GM12878 (cell line): ENCODE measurements at regions not wholly inside any gene's neighbourhood (a gene's known extent, or its start where the extent isn't known, plus 50 kb on each side); places are given as distances from the start of the nearest gene placed in this dataset.

Experiments used
- ATAC-seq: fragments of 200-7000 bp; cut with Tn5 transposase; 3 replicates; pipeline ENCODE4 v1.9.1; 2020; ENCODE audit warnings: mild to moderate bottlenecking, moderate library complexity
- BruUV-seq: library from RNA; stranded (reverse); fragments of 400-500 nt; replicated peaks from 2 replicates; lab custom pipeline; 2021; lab: Mats Ljungman, UMichigan
- CTCF ChIA-PET: fragments of 300-600 bp; sonication (Branson Sonifier 250); formaldehyde crosslinking; extraction: SDS; loops from one replicate; lab custom pipeline; 2021; ENCODE audit warnings: inconsistent platforms; lab: Yijun Ruan, JAX
- POLR2A ChIA-PET: fragments of 350-600 bp; formaldehyde crosslinking; extraction: SDS; loops from one replicate; lab custom pipeline; 2021; ENCODE audit warnings: inconsistent platforms; lab: Charles Lee
- RAD21 ChIA-PET: fragments of 300-600 bp; sonication (Branson Sonifier 250); formaldehyde crosslinking; loops from one replicate; lab custom pipeline; 2023; ENCODE audit warnings: antibody characterized with exemption; ENCODE audit not compliant: unreplicated experiment; lab: Charles Lee
- SMC1A ChIA-PET: fragments of 300-600 bp; sonication (Branson Sonifier 250); formaldehyde crosslinking; loops from one replicate; lab custom pipeline; 2023; ENCODE audit not compliant: unreplicated experiment, uncharacterized antibody; lab: Charles Lee
- DNase-seq: peaks from one replicate; pipeline ENCODE4 v3.0.0-alpha.2; 2011; ENCODE audit warnings: low read depth, low spot score
- FAIRE-seq: peaks from 3 replicates; lab custom pipeline; 2011; peaks lifted over from hg19 to GRCh38; lab: Jason Lieb, UNC
- H2AFZ ChIP-seq: 2 replicates; pipeline ENCODE4 v1.6.0; 2011; ENCODE audit warnings: low read depth, low read length, control low read depth; ENCODE audit not compliant: control insufficient read depth
- H3K27ac ChIP-seq: 2 replicates; pipeline ENCODE4 v1.5.1; 2011; ENCODE audit warnings: control low read depth; ENCODE audit not compliant: control insufficient read depth, insufficient read depth
- H3K27me3 ChIP-seq, 2 experiments: replicated peaks in 1 of 2; 2 replicates each; pipeline versions ENCODE4 v1.6.0 to v1.6.1; 2011; ENCODE audit warnings: low read length in 1 of 2; ENCODE audit not compliant: control insufficient read depth in 2 of 2, insufficient read depth in 2 of 2
- H3K36me3 ChIP-seq, 2 experiments: 2 replicates each; pipeline ENCODE4 v1.5.1; 2011; ENCODE audit warnings: low read length in 1 of 2; ENCODE audit not compliant: control insufficient read depth in 2 of 2, insufficient read depth in 2 of 2
- H3K4me1 ChIP-seq: 2 replicates; pipeline ENCODE4 v1.6.1; 2011; ENCODE audit warnings: mild to moderate bottlenecking, low read length, moderate library complexity, mixed read lengths; ENCODE audit not compliant: control insufficient read depth, insufficient read depth
- H3K4me2 ChIP-seq: 2 replicates; pipeline ENCODE4 v1.6.0; 2011; ENCODE audit warnings: control low read depth; ENCODE audit not compliant: control insufficient read depth, insufficient read depth
- H3K4me3 ChIP-seq: fragments of 200-600 bp; sonication (generic); 2 replicates; pipeline ENCODE4 v1.5.1; 2016
- H3K79me2 ChIP-seq: 2 replicates; pipeline ENCODE4 v1.6.0; 2011; ENCODE audit warnings: low read length; ENCODE audit not compliant: control insufficient read depth, insufficient read depth
- H3K9ac ChIP-seq: 2 replicates; pipeline ENCODE4 v1.8.0; 2011; ENCODE audit warnings: low read length, control low read depth, mixed read lengths; ENCODE audit not compliant: control insufficient read depth, insufficient read depth
- H3K9me3 ChIP-seq: replicated peaks from 3 replicates; pipeline ENCODE4 v1.5.1; 2011; ENCODE audit warnings: mild to moderate bottlenecking, low read length; ENCODE audit not compliant: control insufficient read depth, insufficient read depth
- H4K20me1 ChIP-seq: 2 replicates; pipeline ENCODE4 v1.6.0; 2011; ENCODE audit not compliant: control insufficient read depth, insufficient read depth
- IKZF2 ChIP-seq, 2 experiments: fragments of 450-650 bp; IDR thresholded peaks; 2 replicates each; pipeline ENCODE4 v1.6.1; 2017; ENCODE audit warnings: mild to moderate bottlenecking in 2 of 2, moderate library complexity in 2 of 2
- JUNB ChIP-seq: IDR thresholded peaks from 2 replicates; pipeline ENCODE4 v1.6.1; 2016; ENCODE audit warnings: antibody characterized with exemption, mild to moderate bottlenecking
- NFIC ChIP-seq: IDR thresholded peaks from 2 replicates; pipeline ENCODE4 v1.6.1; 2012; ENCODE audit warnings: low read depth, mild to moderate bottlenecking, inconsistent platforms, low read length, moderate library complexity
- RFX5 ChIP-seq: IDR thresholded peaks from 2 replicates; pipeline ENCODE4 v1.6.1; 2011; ENCODE audit warnings: low read depth, low read length, improper control_type of control experiment
- WGBS: methylation state at CpG from one replicate; pipeline ENCODE4 v1.1.6; 2016; ENCODE audit warnings: low lambda C conversion rate; ENCODE audit not compliant: insufficient replicate concordance, insufficient coverage; ENCODE audit errors: missing lambda C conversion rate; 5-methylcytosine and 5-hydroxymethylcytosine counted together
- in situ Hi-C: fragments of 300-500 bp; cut with MboI; formaldehyde crosslinking; loops from 9 replicates; pipeline ENCODE4 v1.14.3; 2018; ENCODE audit warnings: mixed read lengths
- intact Hi-C: fragments of 100-400 bp; cut with micrococcal nuclease; formaldehyde crosslinking; loops from one replicate; pipeline ENCODE4 v1.14.2; 2022; ENCODE audit not compliant: unreplicated experiment
- TF ChIP-seq, protein P1 (sequence below): IDR thresholded peaks from 2 replicates; pipeline ENCODE4 v1.6.1; 2011; ENCODE audit warnings: low read depth, mild to moderate bottlenecking, low read length, moderate library complexity, borderline replicate concordance; ENCODE audit errors: extremely low read depth
- TF ChIP-seq, protein P2 (sequence below): fragments of 450-650 bp; conservative IDR thresholded peaks from 2 replicates; pipeline ENCODE4 v1.6.1; 2017; ENCODE audit warnings: mild to moderate bottlenecking, moderate library complexity

DNA sequence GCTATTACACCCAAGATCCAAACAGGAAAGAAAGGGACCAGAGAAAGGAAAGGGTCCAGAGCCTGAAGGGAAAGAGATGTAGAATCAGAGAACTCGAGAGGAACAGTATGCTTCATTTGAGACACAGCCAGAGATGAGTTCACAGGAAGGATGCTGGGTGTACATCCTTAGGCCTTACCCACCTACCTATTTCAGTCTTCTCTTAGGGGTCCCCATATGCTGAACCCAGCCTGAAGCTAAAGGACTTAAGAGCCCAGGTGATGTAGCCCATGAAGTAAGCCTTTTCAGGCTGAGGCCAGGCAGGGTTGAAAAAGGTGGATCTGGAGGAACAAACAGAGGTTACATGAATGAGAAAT, 338.0 kb upstream of the KCNH8 start (continued):
- TF ChIP-seq, protein P1, sequence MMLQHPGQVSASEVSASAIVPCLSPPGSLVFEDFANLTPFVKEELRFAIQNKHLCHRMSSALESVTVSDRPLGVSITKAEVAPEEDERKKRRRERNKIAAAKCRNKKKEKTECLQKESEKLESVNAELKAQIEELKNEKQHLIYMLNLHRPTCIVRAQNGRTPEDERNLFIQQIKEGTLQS, result no peak
- TF ChIP-seq, all 136 proteins: peak for 0

DNA sequence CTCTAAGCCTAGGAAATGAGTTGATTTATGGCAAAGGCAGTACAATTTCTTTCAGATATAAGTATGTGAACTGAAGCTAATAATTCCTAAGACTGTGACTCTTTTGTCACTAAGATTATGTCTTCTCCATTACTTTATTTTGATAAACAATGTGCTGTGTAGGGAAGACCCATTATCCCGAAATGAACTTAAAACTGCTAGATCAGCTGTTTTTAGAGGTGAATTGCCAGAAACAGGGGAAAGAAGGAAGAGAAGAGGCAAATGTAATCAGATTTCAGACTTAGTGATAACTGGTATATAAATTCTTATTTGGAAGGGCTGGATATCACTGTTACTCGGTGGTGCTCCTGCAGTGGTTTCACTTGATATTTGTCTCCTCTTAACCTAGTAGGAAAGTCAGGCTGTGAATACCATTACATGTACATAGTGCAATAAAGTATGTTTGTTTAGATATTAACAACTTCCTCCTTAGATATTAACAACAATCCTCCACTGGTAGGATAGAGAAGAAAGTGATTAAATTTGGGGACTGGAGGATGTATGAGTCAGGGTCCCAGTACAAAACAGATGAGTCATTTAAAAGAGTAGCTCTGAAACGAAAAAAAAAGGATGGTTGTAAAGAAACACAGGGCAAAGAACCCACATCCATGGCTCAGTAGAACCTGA, 338.5 kb upstream of the KCNH8 start:
- H3K36me3 ChIP-seq, result no peaks in the 10 kb centered on the region
- ChIA-PET SMC1A (interaction anchor here (0.9 kb wide), 1 partner anchor 8 kb away, joined by 3 read pairs; no protein-coding TSS in a partner anchor), POLR2A (no interaction called here)
- no peak overlapping the region for H3K27ac ChIP-seq
- H2AFZ ChIP-seq, result no peak overlapping the region
- TF ChIP-seq RFX5 (no peak), IKZF2 (IDR thresholded peaks at IDR 0.05) (no peak), JUNB (no peak), NFIC (no peak)
- TF ChIP-seq, protein P2, sequence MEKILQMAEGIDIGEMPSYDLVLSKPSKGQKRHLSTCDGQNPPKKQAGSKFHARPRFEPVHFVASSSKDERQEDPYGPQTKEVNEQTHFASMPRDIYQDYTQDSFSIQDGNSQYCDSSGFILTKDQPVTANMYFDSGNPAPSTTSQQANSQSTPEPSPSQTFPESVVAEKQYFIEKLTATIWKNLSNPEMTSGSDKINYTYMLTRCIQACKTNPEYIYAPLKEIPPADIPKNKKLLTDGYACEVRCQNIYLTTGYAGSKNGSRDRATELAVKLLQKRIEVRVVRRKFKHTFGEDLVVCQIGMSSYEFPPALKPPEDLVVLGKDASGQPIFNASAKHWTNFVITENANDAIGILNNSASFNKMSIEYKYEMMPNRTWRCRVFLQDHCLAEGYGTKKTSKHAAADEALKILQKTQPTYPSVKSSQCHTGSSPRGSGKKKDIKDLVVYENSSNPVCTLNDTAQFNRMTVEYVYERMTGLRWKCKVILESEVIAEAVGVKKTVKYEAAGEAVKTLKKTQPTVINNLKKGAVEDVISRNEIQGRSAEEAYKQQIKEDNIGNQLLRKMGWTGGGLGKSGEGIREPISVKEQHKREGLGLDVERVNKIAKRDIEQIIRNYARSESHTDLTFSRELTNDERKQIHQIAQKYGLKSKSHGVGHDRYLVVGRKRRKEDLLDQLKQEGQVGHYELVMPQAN, result no peak
- TF ChIP-seq, all 136 proteins: peak for 0
- no peak overlapping the region for H3K4me2 ChIP-seq
- FAIRE-seq, result no peak
- no peak for DNase-seq
- no TSS peak for BruUV-seq
- H4K20me1 ChIP-seq, result no peaks in the 10 kb centered on the region
- H3K4me3 ChIP-seq, result no peak overlapping the region
- RAD21 ChIA-PET, result no interaction called here
- CTCF ChIA-PET, result no interaction called here
- in situ Hi-C loops, result no loop called here
- no peaks in the 10 kb centered on the region for H3K9me3 ChIP-seq
- H3K79me2 ChIP-seq, result no peaks in the 10 kb centered on the region
- no peak for ATAC-seq
- no peaks in the 10 kb centered on the region for H3K27me3 ChIP-seq
- H3K9ac ChIP-seq, result no peak overlapping the region
- intact Hi-C loops, result no loop called here
- WGBS, result 2% methylated on average over 3 of the region's 3 CpGs
- H3K4me1 ChIP-seq, result no peaks in the 10 kb centered on the region
